ENCODE measurements at regions not wholly inside any gene's neighbourhood (a gene's known extent, or its start where the extent isn't known, plus 50 kb on each side); places are given as distances from the start of the nearest gene placed in this dataset.

GRCh38 chr17:53560953-53561352 lies 261.8 kb upstream of the KIF2B start:
- Histone ChIP-seq H3K9me3 (no peaks in the 10 kb centered on the region), H3K4me3 (no peak overlapping the region), H3K36me3 (no peaks in the 10 kb centered on the region), H3K4me1 (no peaks in the 10 kb centered on the region), H3K27me3 (no peaks in the 10 kb centered on the region), H3K27ac (no peak overlapping the region)
- WGBS, 2 donors = 0 to 68% methylated on average over 1 of the region's 1 CpG
- no peak for DNase-seq (ENCODE audit: low spot score in 2 of 2)
- TF ChIP-seq CTCF (IDR thresholded peaks at IDR 0.05) (no peak), EP300 (IDR thresholded peaks at IDR 0.05) (no peak), POLR2A (IDR thresholded peaks at IDR 0.05) (no peak)

- Histone ChIP-seq H3K36me3 (no peaks in the 10 kb centered on the region), H3K4me1 (no peaks in the 10 kb centered on the region), H3K9me3 (no peaks in the 10 kb centered on the region), H3K4me3 (no peak overlapping the region), H3K27me3 (no peaks in the 10 kb centered on the region), H3K27ac (no peak overlapping the region)
- DNase-seq (ENCODE audit: low spot score in 2 of 2) = no peak
- TF ChIP-seq EP300 (IDR thresholded peaks at IDR 0.05) = no peak
- 92 to 95% methylated on average over 4 of the region's 4 CpGs for WGBS, 2 donors
Observed at GRCh38 chr17:53548252-53548651, 274.5 kb upstream of the KIF2B start.

- TF ChIP-seq POLR2A (IDR thresholded peaks at IDR 0.05) (no peak), CTCF (IDR thresholded peaks at IDR 0.05) (no peak), EP300 (IDR thresholded peaks at IDR 0.05) (no peak)
- no peak for DNase-seq (ENCODE audit: low spot score in 2 of 2)
- H3K36me3 ChIP-seq = no peaks in the 10 kb centered on the region
- H3K27ac ChIP-seq = no peak overlapping the region
- 53 to 55% methylated on average over 4 of the region's 4 CpGs for WGBS, 2 donors
- no peaks in the 10 kb centered on the region for H3K4me1 ChIP-seq
- no peaks in the 10 kb centered on the region for H3K9me3 ChIP-seq
- no peak overlapping the region for H3K4me3 ChIP-seq
- no peaks in the 10 kb centered on the region for H3K27me3 ChIP-seq
Observed at GRCh38 chr17:53543472-53543871, 279.3 kb upstream of the KIF2B start.

- WGBS, 2 donors = 84 to 93% methylated on average over 2 of the region's 2 CpGs
Observed at GRCh38 chr17:53538129-53538617, 284.6 kb upstream of the KIF2B start.

GRCh38 chr17:53527473-53527872 lies 295.3 kb upstream of the KIF2B start:
- H3K27ac ChIP-seq = no peak overlapping the region
- no peak for DNase-seq (ENCODE audit: low spot score in 2 of 2)
- H3K27me3 ChIP-seq = no peaks in the 10 kb centered on the region
- H3K36me3 ChIP-seq = no peaks in the 10 kb centered on the region
- no peaks in the 10 kb centered on the region for H3K9me3 ChIP-seq
- TF ChIP-seq EP300 (IDR thresholded peaks at IDR 0.05) = no peak
- no peak for TF ChIP-seq POLR2A (IDR thresholded peaks at IDR 0.05)
- TF ChIP-seq CTCF (IDR thresholded peaks at IDR 0.05) = no peak
- H3K4me1 ChIP-seq = no peaks in the 10 kb centered on the region
- H3K4me3 ChIP-seq = no peak overlapping the region

More at GRCh38 chr17:53538129-53538617, 284.6 kb upstream of the KIF2B start:
- Histone ChIP-seq H3K36me3 (no peaks in the 10 kb centered on the region), H3K4me1 (no peaks in the 10 kb centered on the region), H3K27ac (no peak overlapping the region), H3K9me3 (no peaks in the 10 kb centered on the region), H3K4me3 (no peak overlapping the region), H3K27me3 (no peaks in the 10 kb centered on the region)
- DNase-seq (ENCODE audit: low spot score in 2 of 2) = no peak
- TF ChIP-seq POLR2A (IDR thresholded peaks at IDR 0.05) (no peak), EP300 (IDR thresholded peaks at IDR 0.05) (no peak), CTCF (IDR thresholded peaks at IDR 0.05) (no peak)

GRCh38 chr17:53525590-53525989 lies 297.1 kb upstream of the KIF2B start:
- Histone ChIP-seq H3K27me3 (no peaks in the 10 kb centered on the region), H3K27ac (no peak overlapping the region), H3K4me1 (no peaks in the 10 kb centered on the region), H3K36me3 (no peaks in the 10 kb centered on the region), H3K4me3 (no peak overlapping the region), H3K9me3 (no peaks in the 10 kb centered on the region)
- 86 to 89% methylated on average over 2 of the region's 2 CpGs for WGBS, 2 donors
- no peak for TF ChIP-seq POLR2A (IDR thresholded peaks at IDR 0.05)
- no peak for DNase-seq (ENCODE audit: low spot score in 2 of 2)

Measured in tibial nerve (tissue), 4 donors.